A673 (cell line): ENCODE measurements at regions not wholly inside any gene's neighbourhood (a gene's known extent, or its start where the extent isn't known, plus 50 kb on each side); places are given as distances from the start of the nearest gene placed in this dataset.

ENCODE experiments used
- BruUV-seq: library from RNA; stranded (reverse); fragments of 400-500 nt; replicated peaks from 2 replicates; lab custom pipeline; 2021; lab: Mats Ljungman, UMichigan
- CTCF ChIA-PET: fragments of 300-600 bp; sonication (Branson Sonifier 250); formaldehyde crosslinking; loops from one replicate; lab custom pipeline; 2022; ENCODE audit warnings: antibody characterized with exemption; lab: Charles Lee
- POLR2A ChIA-PET: fragments of 300-600 bp; sonication (Branson Sonifier 250); formaldehyde crosslinking; loops from one replicate; lab custom pipeline; 2022; ENCODE audit warnings: antibody characterized with exemption; ENCODE audit not compliant: low non-redundant PET; lab: Charles Lee
- DNase-seq: peaks from one replicate; pipeline ENCODE4 v3.0.0-alpha.2; 2015; ENCODE audit warnings: low spot score
- H3K27ac ChIP-seq: fragments of 200-600 bp; sonication (generic); 2 replicates; pipeline ENCODE4 v1.5.1; 2016; ENCODE audit warnings: mixed run types, low read depth, mild to moderate bottlenecking, mixed read lengths, antibody characterized with exemption, low read length; ENCODE audit not compliant: poor library complexity, severe bottlenecking
- H3K27me3 ChIP-seq: fragments of 200-600 bp; sonication (generic); replicated peaks from 2 replicates; pipeline ENCODE4 v1.6.1; 2017; ENCODE audit warnings: mixed run types, low read depth, mild to moderate bottlenecking, mixed read lengths, antibody characterized with exemption, low read length; ENCODE audit not compliant: insufficient read depth, poor library complexity
- H3K36me3 ChIP-seq: fragments of 200-600 bp; sonication (generic); 2 replicates; pipeline ENCODE4 v1.6.1; 2016; ENCODE audit warnings: mixed run types, mild to moderate bottlenecking, mixed read lengths, antibody characterized with exemption, low read length; ENCODE audit not compliant: insufficient read depth, poor library complexity, severe bottlenecking
- H3K4me1 ChIP-seq: fragments of 200-600 bp; sonication (generic); 2 replicates; pipeline ENCODE4 v1.6.1; 2017; ENCODE audit warnings: mixed run types, mild to moderate bottlenecking, mixed read lengths, antibody characterized with exemption, low read length; ENCODE audit not compliant: insufficient read depth, poor library complexity, severe bottlenecking
- H3K4me3 ChIP-seq: fragments of 200-600 bp; sonication (generic); 2 replicates; pipeline ENCODE4 v1.5.1; 2016; ENCODE audit warnings: low read depth, mixed run types, mild to moderate bottlenecking, mixed read lengths, low read length; ENCODE audit not compliant: poor library complexity, severe bottlenecking
- H3K9me3 ChIP-seq: fragments of 200-600 bp; sonication (generic); 2 replicates; pipeline ENCODE4 v1.6.1; 2016; ENCODE audit warnings: mixed run types, low read depth, mild to moderate bottlenecking, mixed read lengths, antibody characterized with exemption, low read length; ENCODE audit not compliant: poor library complexity, severe bottlenecking
- EZH2 ChIP-seq: fragments of 200-600 bp; sonication (generic); IDR thresholded peaks from 2 replicates; pipeline ENCODE4 v1.6.1; 2017; ENCODE audit warnings: borderline replicate concordance, low read depth, mild to moderate bottlenecking, mixed read lengths, antibody characterized with exemption, low read length; ENCODE audit not compliant: poor library complexity, severe bottlenecking
- intact Hi-C: fragments of 100-400 bp; cut with micrococcal nuclease; formaldehyde crosslinking; loops from one replicate; pipeline ENCODE4 v1.10.0; 2022; ENCODE audit not compliant: unreplicated experiment
- TF ChIP-seq, protein P1 (sequence below): fragments of 300-800, 200-600 bp; sonication (generic); conservative IDR thresholded peaks from 2 replicates; pipeline ENCODE4 v1.5.1; 2017; ENCODE audit warnings: low read depth, mild to moderate bottlenecking, antibody characterized with exemption, low read length, moderate library complexity, mixed read lengths

GRCh38 chr13:31477961-31478360 is 261.4 kb upstream of the RXFP2 start:
- no peaks in the 10 kb centered on the region for H3K9me3 ChIP-seq
- TF ChIP-seq, protein P1, sequence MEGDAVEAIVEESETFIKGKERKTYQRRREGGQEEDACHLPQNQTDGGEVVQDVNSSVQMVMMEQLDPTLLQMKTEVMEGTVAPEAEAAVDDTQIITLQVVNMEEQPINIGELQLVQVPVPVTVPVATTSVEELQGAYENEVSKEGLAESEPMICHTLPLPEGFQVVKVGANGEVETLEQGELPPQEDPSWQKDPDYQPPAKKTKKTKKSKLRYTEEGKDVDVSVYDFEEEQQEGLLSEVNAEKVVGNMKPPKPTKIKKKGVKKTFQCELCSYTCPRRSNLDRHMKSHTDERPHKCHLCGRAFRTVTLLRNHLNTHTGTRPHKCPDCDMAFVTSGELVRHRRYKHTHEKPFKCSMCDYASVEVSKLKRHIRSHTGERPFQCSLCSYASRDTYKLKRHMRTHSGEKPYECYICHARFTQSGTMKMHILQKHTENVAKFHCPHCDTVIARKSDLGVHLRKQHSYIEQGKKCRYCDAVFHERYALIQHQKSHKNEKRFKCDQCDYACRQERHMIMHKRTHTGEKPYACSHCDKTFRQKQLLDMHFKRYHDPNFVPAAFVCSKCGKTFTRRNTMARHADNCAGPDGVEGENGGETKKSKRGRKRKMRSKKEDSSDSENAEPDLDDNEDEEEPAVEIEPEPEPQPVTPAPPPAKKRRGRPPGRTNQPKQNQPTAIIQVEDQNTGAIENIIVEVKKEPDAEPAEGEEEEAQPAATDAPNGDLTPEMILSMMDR, result no peak
- TF ChIP-seq EZH2, result no peak
- no peaks in the 10 kb centered on the region for H3K27me3 ChIP-seq
- no TSS peak for BruUV-seq
- ChIA-PET POLR2A (no interaction called here), CTCF (no interaction called here)
- no peaks in the 10 kb centered on the region for H3K36me3 ChIP-seq
- no peak overlapping the region for H3K4me3 ChIP-seq
- DNase-seq, result no peak
- H3K4me1 ChIP-seq, result no peaks in the 10 kb centered on the region
- H3K27ac ChIP-seq, result no peak overlapping the region
- intact Hi-C loops, result no loop called here

- CTCF ChIA-PET, result no interaction called here
- no peaks in the 10 kb centered on the region for H3K9me3 ChIP-seq
- TF ChIP-seq, protein P1, result no peak
- no peak for TF ChIP-seq EZH2
These were observed 254.1 kb upstream of the RXFP2 start for GRCh38 chr13:31485183-31485582.

GRCh38 chr13:31485651-31486051 is 253.7 kb upstream of the RXFP2 start:
- H3K4me3 ChIP-seq, result no peak overlapping the region
- BruUV-seq, result no TSS peak
- no peaks in the 10 kb centered on the region for H3K4me1 ChIP-seq
- intact Hi-C loops, result no loop called here
- TF ChIP-seq, protein P1, result no peak
- no peak for TF ChIP-seq EZH2
- ChIA-PET POLR2A (no interaction called here), CTCF (no interaction called here)
- DNase-seq, result peak; percentile 11
- no peaks in the 10 kb centered on the region for H3K27me3 ChIP-seq
- no peaks in the 10 kb centered on the region for H3K36me3 ChIP-seq
- no peaks in the 10 kb centered on the region for H3K9me3 ChIP-seq
- H3K27ac ChIP-seq, result no peak overlapping the region

More at GRCh38 chr13:31485183-31485582, 254.1 kb upstream of the RXFP2 start:
- H3K4me1 ChIP-seq, result no peaks in the 10 kb centered on the region
- BruUV-seq, result no TSS peak
- no peak overlapping the region for H3K4me3 ChIP-seq
- H3K36me3 ChIP-seq, result no peaks in the 10 kb centered on the region
- H3K27ac ChIP-seq, result no peak overlapping the region
- no peaks in the 10 kb centered on the region for H3K27me3 ChIP-seq
- intact Hi-C loops, result no loop called here
- POLR2A ChIA-PET, result no interaction called here
- no peak for DNase-seq
